ENCODE measurements at regions not wholly inside any gene's neighbourhood (a gene's known extent, or its start where the extent isn't known, plus 50 kb on each side); places are given as distances from the start of the nearest gene placed in this dataset.

- TF ChIP-seq CTCF (IDR thresholded peaks at IDR 0.05; ENCODE audit: insufficient read depth, low read length, poor library complexity, severe bottlenecking) (no peak), EZH2phosphoT487 (conservative IDR thresholded peaks at IDR 0.05; ENCODE audit: low read length) (no peak)
Measured at GRCh38 chr2:23204685-23205242, 180.2 kb upstream of the KLHL29 start.
